ENCODE measurements at regions not wholly inside any gene's neighbourhood (a gene's known extent, or its start where the extent isn't known, plus 50 kb on each side); places are given as distances from the start of the nearest gene placed in this dataset.

DNA sequence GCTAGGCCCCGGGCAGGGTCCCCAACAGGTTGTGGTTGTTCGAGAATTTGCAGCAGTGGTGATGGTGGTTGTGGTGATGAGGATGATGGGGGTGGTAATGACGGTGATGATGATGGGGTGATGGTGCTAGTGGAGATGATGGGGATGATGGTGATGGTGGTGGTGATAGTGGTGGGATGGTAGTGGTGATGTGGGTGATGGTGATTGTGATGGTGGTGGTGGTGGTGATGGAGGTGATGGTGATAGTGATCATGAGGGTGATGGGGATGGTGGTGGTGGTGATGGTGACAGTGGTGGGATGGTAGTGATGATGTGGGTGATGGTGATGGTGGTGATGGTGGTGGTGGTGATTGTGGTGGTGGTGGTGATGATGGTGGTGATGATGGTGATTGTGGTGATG, 343.3 kb downstream of the SEC14L1 start:
- no peak for TF ChIP-seq CTCF (conservative IDR thresholded peaks at IDR 0.05; ENCODE audit: low read depth, low read length)
- DNase-seq (ENCODE audit: low read depth), result no peak
- H3K4me3 ChIP-seq (ENCODE audit: low read depth, low read length), result no peak overlapping the region

DNA sequence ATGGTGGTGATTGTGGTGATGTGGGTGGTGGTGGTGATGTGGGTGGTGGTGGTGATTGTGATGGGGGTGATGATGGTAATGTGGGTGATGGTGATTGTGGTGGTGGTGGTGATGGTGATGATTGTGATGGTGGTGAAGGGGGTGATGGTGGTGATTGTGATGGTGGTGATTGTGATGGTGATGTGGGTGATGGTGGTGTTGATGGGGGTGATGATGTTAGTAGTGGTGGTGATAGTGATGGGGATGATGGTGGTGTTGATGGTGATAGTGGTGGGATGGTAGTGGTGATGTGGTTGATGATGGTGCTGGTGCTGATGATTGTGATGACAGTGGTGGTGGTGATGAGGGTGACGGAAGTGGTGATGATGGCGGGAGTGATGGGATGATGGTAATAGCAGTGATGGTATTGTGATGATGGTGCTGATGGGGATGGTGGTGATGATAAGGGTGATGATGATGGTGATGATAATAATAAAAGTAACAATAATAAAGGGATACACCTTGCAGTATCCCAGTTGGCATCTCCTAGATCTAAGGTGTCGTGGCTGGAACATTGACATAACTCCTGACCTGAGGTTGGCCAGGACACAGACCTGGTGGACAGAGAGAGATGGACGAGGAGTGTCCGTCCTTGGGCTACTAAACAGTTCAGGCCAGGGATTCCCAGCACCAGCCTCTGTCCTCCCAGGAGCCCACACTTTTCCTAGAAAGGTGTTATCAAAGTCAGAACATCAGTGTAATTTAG, 344.5 kb downstream of the SEC14L1 start:
- no peak for DNase-seq (ENCODE audit: low read depth)
- H3K4me3 ChIP-seq (ENCODE audit: low read depth, low read length), result no peak overlapping the region
- no peak for TF ChIP-seq CTCF (conservative IDR thresholded peaks at IDR 0.05; ENCODE audit: low read depth, low read length)

DNA sequence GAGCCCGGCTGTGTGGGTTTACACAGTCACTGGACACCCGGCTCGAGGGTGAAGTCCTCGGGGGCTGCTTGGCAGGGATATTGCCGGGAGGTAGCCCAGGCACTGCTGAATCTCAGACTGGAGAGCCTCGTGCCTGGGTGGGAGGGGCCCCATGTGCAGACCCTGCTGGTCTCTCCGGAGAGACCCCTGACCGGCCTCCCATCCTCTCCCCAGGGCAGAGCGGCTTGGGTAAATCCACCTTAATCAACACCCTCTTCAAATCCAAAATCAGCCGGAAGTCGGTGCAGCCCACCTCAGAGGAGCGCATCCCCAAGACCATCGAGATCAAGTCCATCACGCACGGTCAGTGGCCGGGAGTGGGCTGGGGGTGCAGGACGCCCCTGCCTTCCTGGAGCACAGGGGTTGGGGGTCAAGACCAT, 346.5 kb downstream of the SEC14L1 start:
- no peak for DNase-seq (ENCODE audit: low read depth)
- TF ChIP-seq CTCF (conservative IDR thresholded peaks at IDR 0.05; ENCODE audit: low read depth, low read length), result no peak
- no peak overlapping the region for H3K4me3 ChIP-seq (ENCODE audit: low read depth, low read length)

GRCh38 chr17:77487677-77488530, 347.1 kb downstream of the SEC14L1 start:
- no peak for DNase-seq (ENCODE audit: low read depth)
- no peak overlapping the region for H3K4me3 ChIP-seq (ENCODE audit: low read depth, low read length)
- TF ChIP-seq CTCF (conservative IDR thresholded peaks at IDR 0.05; ENCODE audit: low read depth, low read length), result no peak

GRCh38 chr17:77488531-77489238, 347.9 kb downstream of the SEC14L1 start:
- H3K4me3 ChIP-seq (ENCODE audit: low read depth, low read length), result no peak overlapping the region
- DNase-seq (ENCODE audit: low read depth), result no peak
- TF ChIP-seq CTCF (conservative IDR thresholded peaks at IDR 0.05; ENCODE audit: low read depth, low read length), result no peak

DNA sequence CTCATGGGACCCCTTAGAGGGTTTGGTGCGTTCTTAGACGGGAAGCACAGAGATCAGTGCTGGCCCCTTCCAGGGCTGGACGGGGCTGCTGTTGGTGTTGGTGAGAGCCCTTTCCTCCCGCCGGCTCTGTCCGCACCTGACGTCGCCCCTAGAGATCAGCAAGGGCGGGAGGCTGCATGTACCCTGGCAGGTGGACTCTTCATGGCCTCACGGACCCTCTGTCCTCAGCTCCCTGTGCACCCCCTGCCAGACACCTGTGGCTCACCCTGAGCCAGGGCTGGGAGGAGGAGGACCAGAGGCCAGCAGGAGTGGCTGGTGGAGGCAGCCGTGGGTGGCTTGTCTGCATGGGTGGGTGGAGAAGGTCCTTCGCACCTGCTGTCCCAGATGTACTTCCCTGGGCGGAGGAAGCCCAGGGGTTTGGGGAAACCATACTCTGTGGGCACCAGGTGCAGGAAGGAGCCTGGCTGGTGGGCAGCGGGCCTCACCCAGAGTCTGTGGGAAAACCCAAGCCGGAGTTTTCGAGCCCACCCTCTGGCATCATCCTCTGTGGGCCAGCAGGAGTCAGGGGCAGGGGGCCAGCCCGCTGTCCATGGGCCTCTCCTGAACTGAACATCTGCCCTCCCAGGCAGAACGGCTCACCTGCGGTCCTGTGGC, 348.6 kb downstream of the SEC14L1 start:
- no peak for DNase-seq (ENCODE audit: low read depth)
- no peak for TF ChIP-seq CTCF (conservative IDR thresholded peaks at IDR 0.05; ENCODE audit: low read depth, low read length)
- no peak overlapping the region for H3K4me3 ChIP-seq (ENCODE audit: low read depth, low read length)
